Heart right ventricle (tissue), 16 donors: ENCODE measurements at regions not wholly inside any gene's neighbourhood (a gene's known extent, or its start where the extent isn't known, plus 50 kb on each side); places are given as distances from the start of the nearest gene placed in this dataset.
A peak's percentile ranks its signal among the peaks of the same experiment; 100 is the strongest.

Source experiments
- ATAC-seq, 8 donors: fragments of 200-7000 bp; cut with Tn5 transposase; one replicate each; pipeline ENCODE4 v1.9.1; 2020; ENCODE audit warnings: mild to moderate bottlenecking in 8 of 8, moderate library complexity in 8 of 8, moderate number of reproducible peaks in 1 of 8
- DNase-seq, 2 donors: peaks; one replicate each; pipeline ENCODE4 v3.0.0-alpha.2; 2020
- H3K27ac ChIP-seq, 10 donors: fragments of 200-600 bp; sonication (generic) in 2 of 10; one replicate each; pipeline versions ENCODE4 v1.5.0 to v1.8.0; 2020 to 2022; ENCODE audit warnings: mild to moderate bottlenecking in 3 of 10
- H3K27me3 ChIP-seq, 7 donors: fragments of 200-600 bp; one replicate each; pipeline ENCODE4 v1.8.0; 2021 to 2022; ENCODE audit warnings: mild to moderate bottlenecking in 2 of 7
- H3K36me3 ChIP-seq, 9 donors: fragments of 200-600 bp; sonication (generic) in 1 of 9; one replicate each; pipeline versions ENCODE4 v1.5.0 to v1.8.0; 2020 to 2022; ENCODE audit warnings: mild to moderate bottlenecking in 2 of 9
- H3K4me1 ChIP-seq, 9 donors: fragments of 200-600 bp; sonication (generic) in 1 of 9; one replicate each; pipeline versions ENCODE4 v1.5.0 to v1.8.0; 2020 to 2022; ENCODE audit warnings: mild to moderate bottlenecking in 4 of 9
- H3K4me3 ChIP-seq, 10 donors: fragments of 200-600 bp; sonication (generic) in 2 of 10; one replicate each; pipeline versions ENCODE4 v1.5.0 to v1.8.0; 2020 to 2022; ENCODE audit warnings: mild to moderate bottlenecking in 7 of 10, moderate library complexity in 2 of 10
- H3K9me3 ChIP-seq, 11 donors: fragments of 200-600 bp in 10 of 11; sonication (generic) in 2 of 11; one replicate each; pipeline versions ENCODE4 v1.5.0 to v1.8.0; 2013 to 2022; ENCODE audit warnings: mild to moderate bottlenecking in 2 of 11, control low read depth in 1 of 11, moderate library complexity in 1 of 11
- WGBS, 2 donors: extraction: QIAGEN DNeasy Blood & Tissue Kit; methylation state at CpG; one replicate each; pipeline ENCODE4 v1.1.7; 2013; ENCODE audit warnings: inconsistent platforms in 1 of 2; 5-methylcytosine and 5-hydroxymethylcytosine counted together
- intact Hi-C, 10 donors: fragments of 100-400 bp; cut with DNase I; formaldehyde crosslinking; loops; one replicate each; pipeline versions ENCODE4 v1.11.1 to v1.14.2; 2022
- TF ChIP-seq, protein P1 (sequence below), 9 donors: fragments of 200-600 bp; sonication (generic) in 2 of 9; IDR thresholded peaks; one replicate each; pipeline versions ENCODE4 v1.5.0 to v1.8.0; 2021 to 2022; ENCODE audit warnings: antibody characterized with exemption in 9 of 9, mild to moderate bottlenecking in 5 of 9, moderate library complexity in 1 of 9
- donor health status: Arrhythmogenic right ventricular cardiomyopathy.
- donor health status: ischemic (EF 13 %, LVEDD 7.1; RV severe dilation, severe dysfunction).
- donor health status: healthy with polysubstance abuse.
- donor health status: DM: no; HTN: yes; CAD: no.
- donor health status: DM: no; HTN: no; CAD: no.
- donor health status: ischemic (EF 25% LVEDD 6.9; RV normal size, moderate dysfunction).
- donor health status: ischemic (EF 25% LVEDD 5.7; RV mildly dilated, moderate dysfunction).
- donor health status: healthy.
- donor health status: DM: yes; HTN: yes; CAD: no.
- donor health status: Ischemic cardiomyopathy.
- donor health status: ischemic (EF 35%, LVEDD 5.7; RV mildly dilated, moderate dysfunction).
- donor health status: nonischemic (EF 11% LVEDD 7.7; RV severe dilation, severe dysfunction).
- donor health status: DM: yes; HTN: yes; CAD: no.
- donor health status: PGD.
- donor health status: ischemic (EF 29% LVEDD 5.4; RV normal size, mild dysfunction).
- donor health status: nonischemic (EF 23%, LVEDD 6.1; RV moderate dilation, normal function).

DNA sequence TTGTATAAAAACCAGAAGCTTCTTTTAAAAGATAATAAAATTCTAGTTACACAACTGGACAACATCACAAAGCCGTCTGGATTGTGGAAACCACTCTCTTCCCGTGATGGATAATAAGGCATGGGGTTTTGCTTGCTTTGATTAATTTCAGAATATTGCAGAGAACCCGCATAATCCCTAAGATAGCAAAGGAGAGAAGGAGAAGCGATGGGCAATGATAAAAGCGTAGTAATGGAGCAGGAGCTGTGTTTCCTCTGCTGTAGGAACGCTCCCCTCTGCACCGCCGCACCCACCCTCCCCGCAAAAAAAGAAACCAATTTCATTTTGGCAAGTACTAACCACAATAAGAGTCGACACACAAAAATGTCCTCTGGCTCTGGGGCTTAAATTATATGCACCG, 340.9 kb upstream of the PSMD7 start:
- ATAC-seq (no peak), DNase-seq (no peak)
- 82 to 86% methylated on average over 11 of the region's 11 CpGs for WGBS, 2 donors
- no peaks in the 10 kb centered on the region for H3K9me3 ChIP-seq
- H3K4me3 ChIP-seq = no peak overlapping the region
- intact Hi-C loops = loop anchor here in 6 of 10 donors (5.0 to 10.0 kb wide), 5 partner anchors 71 to 1828 kb away; no protein-coding TSS in a partner anchor
- no peak overlapping the region for H3K27ac ChIP-seq
- peaks cover 0 to 11% (median 0%) of the 10 kb centered on the region in 7 donors for H3K27me3 ChIP-seq
- no peaks in the 10 kb centered on the region for H3K36me3 ChIP-seq
- peaks cover 0 to 7% (median 0%) of the 10 kb centered on the region in 9 donors for H3K4me1 ChIP-seq
- TF ChIP-seq, protein P1, sequence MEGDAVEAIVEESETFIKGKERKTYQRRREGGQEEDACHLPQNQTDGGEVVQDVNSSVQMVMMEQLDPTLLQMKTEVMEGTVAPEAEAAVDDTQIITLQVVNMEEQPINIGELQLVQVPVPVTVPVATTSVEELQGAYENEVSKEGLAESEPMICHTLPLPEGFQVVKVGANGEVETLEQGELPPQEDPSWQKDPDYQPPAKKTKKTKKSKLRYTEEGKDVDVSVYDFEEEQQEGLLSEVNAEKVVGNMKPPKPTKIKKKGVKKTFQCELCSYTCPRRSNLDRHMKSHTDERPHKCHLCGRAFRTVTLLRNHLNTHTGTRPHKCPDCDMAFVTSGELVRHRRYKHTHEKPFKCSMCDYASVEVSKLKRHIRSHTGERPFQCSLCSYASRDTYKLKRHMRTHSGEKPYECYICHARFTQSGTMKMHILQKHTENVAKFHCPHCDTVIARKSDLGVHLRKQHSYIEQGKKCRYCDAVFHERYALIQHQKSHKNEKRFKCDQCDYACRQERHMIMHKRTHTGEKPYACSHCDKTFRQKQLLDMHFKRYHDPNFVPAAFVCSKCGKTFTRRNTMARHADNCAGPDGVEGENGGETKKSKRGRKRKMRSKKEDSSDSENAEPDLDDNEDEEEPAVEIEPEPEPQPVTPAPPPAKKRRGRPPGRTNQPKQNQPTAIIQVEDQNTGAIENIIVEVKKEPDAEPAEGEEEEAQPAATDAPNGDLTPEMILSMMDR (IDR thresholded peaks at IDR 0.05) = no peak

DNA sequence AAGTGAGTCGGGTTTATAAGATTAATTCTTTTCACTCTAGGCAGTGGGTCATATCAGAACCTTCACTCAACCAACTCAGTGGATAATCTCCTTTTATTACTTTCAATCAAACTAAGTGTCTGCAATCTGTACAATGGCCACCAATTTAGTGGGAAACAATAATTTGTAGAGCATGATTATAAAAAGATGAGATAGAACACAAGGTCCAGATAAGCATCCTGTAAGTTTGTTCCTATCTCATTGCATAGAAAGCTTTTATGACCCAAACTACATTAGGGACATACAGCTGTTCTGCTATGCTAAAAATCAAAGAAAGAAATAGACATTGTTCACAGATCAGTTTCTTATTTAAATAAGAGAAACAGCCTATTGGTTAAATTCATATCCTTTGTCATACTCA, 341.4 kb upstream of the PSMD7 start:
- DNase-seq (no peak), ATAC-seq (no peak)
- H3K27me3 ChIP-seq = peaks cover 0 to 9% (median 0%) of the 10 kb centered on the region in 7 donors
- intact Hi-C loops = loop anchor here in 6 of 10 donors (5.0 to 10.0 kb wide), 5 partner anchors 70 to 1828 kb away; no protein-coding TSS in a partner anchor
- WGBS, 2 donors = 84 to 88% methylated on average over 1 of the region's 1 CpG
- H3K4me3 ChIP-seq = no peak overlapping the region
- no peaks in the 10 kb centered on the region for H3K36me3 ChIP-seq
- no peaks in the 10 kb centered on the region for H3K9me3 ChIP-seq
- no peak overlapping the region for H3K27ac ChIP-seq
- peaks cover 0 to 7% (median 0%) of the 10 kb centered on the region in 9 donors for H3K4me1 ChIP-seq
- TF ChIP-seq, protein P1 (IDR thresholded peaks at IDR 0.05) = no peak

DNA sequence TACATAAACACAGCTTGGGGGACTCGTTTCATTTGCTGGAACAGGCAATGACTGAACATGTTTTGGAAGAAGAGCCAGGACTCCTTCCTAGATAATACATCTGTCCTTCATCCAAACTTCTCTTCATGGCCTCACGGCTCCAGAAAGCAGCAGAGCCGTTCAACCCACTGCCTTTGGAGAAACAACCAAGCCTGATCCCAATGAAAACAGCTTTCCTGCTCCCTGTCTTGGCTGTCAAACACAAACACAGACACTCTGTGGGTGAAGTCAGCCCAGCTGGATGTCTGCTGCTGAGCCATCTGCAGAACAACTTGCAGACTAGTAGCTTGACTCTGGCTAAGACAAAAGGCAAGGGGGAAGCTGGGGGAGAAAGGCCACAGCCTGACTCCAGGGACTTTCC, 345.1 kb upstream of the PSMD7 start:
- ATAC-seq (peak; percentile 62 to 90 (median 88)), DNase-seq (peak; percentile 20 to 62)
- peak overlapping the region in 5 of 10 donors; percentile 18 to 80 (median 52) for H3K27ac ChIP-seq
- WGBS, 2 donors = 18 to 33% methylated on average over 3 of the region's 3 CpGs
- H3K4me3 ChIP-seq = no peak overlapping the region
- intact Hi-C loops = loop anchor here in 5 of 10 donors (2.0 to 10.0 kb wide), 4 partner anchors 35 to 1447 kb away; no protein-coding TSS in a partner anchor
- no peaks in the 10 kb centered on the region for H3K36me3 ChIP-seq
- peaks cover 0 to 14% (median 0%) of the 10 kb centered on the region in 9 donors for H3K4me1 ChIP-seq
- H3K9me3 ChIP-seq = no peaks in the 10 kb centered on the region
- TF ChIP-seq, protein P1 (IDR thresholded peaks at IDR 0.05) = no peak
- peaks cover 0 to 5% (median 0%) of the 10 kb centered on the region in 7 donors for H3K27me3 ChIP-seq

DNA sequence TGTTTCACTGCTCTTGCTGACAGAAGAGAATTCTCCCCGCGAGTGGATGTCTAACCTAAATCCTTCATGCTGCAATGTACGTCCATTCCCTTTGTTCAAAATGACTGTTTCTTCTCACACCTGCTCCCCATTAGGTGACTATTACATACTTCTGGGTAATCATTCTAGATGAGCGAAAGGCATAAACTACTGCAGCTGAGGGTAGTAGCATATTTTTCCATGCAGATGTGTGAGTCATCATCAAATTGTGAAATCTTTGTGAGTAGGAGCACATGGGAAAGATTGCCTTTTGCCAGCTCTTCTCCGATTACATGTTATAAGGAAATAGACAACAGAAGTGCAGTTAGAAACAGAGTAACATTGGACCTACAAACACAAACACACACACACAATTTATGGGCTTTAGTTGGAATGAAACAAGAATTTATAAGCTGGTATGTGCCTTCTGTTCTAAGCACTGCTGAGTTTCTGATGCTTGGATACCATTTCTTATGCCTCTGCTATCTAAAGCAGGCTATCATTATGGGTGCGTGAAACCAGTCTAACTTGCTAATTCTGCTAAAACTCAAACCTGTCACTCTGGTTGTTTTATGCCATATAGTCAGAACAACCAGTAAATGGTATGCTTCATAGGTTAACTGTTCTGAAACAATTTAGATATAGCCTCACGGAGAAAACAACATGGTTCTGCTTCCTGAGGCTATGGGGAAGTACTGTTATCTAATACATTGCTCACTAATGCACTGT, 346.9 kb upstream of the PSMD7 start:
- peaks cover 0 to 14% (median 0%) of the 10 kb centered on the region in 9 donors for H3K4me1 ChIP-seq
- peak in 1 of 2 donors; percentile 7 for DNase-seq
- H3K27me3 ChIP-seq = peaks cover 0 to 5% (median 0%) of the 10 kb centered on the region in 7 donors
- peak overlapping the region in 4 of 10 donors; percentile 21 to 62 (median 48) for H3K27ac ChIP-seq
- TF ChIP-seq, protein P1 (IDR thresholded peaks at IDR 0.05) = no peak
- H3K9me3 ChIP-seq = no peaks in the 10 kb centered on the region
- no peak overlapping the region for H3K4me3 ChIP-seq
- WGBS, 2 donors = 73 to 78% methylated on average over 7 of the region's 7 CpGs
- ATAC-seq = peak in 7 of 8 donors; percentile 52 to 85 (median 68)
- intact Hi-C loops = loop anchor here in 5 of 10 donors (2.0 to 10.0 kb wide), 4 partner anchors 33 to 1445 kb away; no protein-coding TSS in a partner anchor
- H3K36me3 ChIP-seq = no peaks in the 10 kb centered on the region
